HG03354 (cell line): ENCODE measurements at regions not wholly inside any gene's neighbourhood (a gene's known extent, or its start where the extent isn't known, plus 50 kb on each side); places are given as distances from the start of the nearest gene placed in this dataset.

Experiments used
- ATAC-seq: cut with Tn5 transposase; IDR thresholded peaks from one replicate; pipeline ENCODE4 v1.9.1; 2021; ENCODE audit warnings: mild to moderate bottlenecking; ENCODE audit not compliant: unreplicated experiment, poor library complexity, severe bottlenecking

DNA sequence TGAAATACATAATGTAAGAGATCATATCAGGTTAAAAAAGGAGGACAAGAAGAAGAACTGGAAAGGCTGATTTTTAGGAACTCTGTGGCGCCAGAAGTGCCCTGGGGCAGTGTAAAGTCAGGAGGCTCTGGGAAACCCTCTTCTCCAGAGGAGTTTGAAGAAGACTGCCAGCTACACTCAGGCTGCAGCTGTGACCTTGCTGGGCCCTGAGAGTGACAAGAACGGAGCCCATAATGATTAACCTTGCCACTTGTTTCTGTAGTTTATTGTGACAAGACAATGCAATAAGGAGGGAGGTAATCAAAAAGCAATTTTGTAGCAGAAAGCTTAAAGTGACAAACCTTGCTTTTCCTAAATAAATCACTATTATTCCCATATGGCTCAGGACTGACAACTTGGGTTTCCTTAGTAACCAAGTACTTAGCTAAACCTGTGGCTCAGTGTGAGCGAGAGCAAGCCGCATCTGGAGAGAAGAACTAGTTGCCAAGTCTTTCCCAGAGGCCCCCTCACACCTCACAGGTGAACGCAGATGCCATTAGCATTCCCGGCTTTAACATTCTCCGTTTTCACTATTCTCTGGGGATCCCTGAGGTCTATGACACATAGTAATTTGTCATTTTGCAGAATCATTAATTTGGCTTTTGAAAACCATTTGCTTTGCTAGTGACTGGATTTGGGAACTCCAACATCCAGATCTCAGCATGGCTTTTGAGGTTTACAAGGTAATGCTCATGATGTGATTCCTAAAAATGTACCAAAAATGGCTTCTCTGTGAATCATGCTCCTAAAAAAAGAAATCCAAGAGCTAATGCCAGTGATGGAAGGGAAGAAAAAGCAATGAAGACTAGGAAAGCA lies 115.9 kb downstream of the OMA1 start:
- no peak for ATAC-seq

DNA sequence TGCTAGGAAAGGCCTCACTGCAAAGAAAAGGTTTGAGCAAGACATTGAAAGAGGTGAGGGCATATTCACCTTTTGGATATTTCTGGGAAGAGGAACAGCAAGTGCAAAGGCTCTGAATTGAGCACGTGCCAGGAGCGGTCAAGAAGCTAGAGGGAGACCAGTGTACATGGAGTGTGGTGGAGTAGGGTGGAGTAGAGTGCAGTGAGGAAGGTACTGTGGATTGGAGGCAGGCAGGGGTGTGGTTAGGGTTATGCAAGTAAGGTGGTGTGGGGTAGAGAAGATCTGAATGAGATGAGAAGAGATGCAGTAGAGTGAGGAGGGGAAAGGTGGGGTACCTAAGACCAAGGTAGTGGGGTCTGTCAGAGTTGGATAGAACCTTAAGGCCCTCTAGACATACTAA lies 119.6 kb downstream of the OMA1 start:
- ATAC-seq, result no peak

DNA sequence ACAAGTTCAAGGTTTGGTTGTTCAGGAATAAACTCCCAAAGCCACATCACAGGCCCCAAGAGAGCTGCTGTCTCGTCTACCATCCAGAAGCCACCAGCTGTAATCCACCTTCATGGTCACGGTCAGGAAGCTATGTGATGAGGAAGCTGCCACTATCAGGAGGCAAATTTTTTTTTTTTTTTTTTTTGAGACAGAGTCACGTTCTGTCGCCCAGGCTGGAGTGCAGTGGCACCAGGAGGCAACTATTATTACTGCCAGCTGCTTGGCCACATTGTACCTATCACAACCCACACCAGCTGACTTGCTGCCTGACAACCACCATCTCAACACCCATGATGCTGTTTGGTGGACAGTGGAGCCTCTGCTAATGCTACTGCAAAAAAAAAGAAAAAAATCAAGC lies 124.1 kb downstream of the OMA1 start:
- no peak for ATAC-seq

DNA sequence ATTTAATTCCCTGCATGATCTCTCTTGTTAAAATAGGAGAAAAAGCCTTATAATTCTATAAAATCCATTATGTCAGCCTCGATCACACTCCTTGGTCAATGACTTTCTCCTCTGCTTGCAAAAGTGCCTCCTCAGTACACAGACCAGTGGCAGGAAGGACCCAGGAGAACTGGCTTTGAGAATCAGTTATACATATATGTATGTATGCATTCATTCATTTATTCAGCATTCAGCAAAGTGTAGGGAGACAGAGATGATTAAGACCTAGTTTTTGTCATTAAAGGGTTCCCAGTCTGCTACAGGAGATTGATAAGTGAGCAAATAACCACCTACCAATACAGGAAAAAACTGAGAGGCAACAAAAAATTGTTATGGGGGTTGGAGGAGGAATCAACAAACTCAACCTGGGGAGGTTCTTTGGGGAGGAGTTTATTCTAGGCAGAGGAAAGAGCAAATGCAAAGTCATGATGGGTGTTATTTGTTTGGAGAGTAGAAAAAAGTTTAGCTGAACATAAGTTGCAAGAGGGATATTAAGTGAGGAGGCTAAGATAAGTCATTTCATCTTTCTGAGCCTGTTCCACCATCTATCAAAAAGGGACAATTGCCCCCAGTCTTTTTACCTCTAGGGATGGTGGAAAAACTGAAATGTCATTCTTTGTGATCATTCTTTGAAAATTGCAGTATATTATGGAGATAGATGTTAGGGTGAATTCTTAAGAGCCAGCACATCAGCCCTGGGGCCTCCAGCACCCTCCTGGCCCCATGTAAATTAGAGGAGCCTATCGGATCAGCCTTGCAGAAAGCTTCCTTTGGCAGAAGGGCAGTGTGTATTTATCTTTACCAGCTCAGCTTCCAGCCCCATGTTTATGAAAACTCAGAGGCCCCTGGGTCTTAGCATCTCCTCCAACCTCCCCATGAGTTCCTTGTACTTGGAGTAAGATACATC lies 128.0 kb downstream of the OMA1 start:
- ATAC-seq, result no peak

DNA sequence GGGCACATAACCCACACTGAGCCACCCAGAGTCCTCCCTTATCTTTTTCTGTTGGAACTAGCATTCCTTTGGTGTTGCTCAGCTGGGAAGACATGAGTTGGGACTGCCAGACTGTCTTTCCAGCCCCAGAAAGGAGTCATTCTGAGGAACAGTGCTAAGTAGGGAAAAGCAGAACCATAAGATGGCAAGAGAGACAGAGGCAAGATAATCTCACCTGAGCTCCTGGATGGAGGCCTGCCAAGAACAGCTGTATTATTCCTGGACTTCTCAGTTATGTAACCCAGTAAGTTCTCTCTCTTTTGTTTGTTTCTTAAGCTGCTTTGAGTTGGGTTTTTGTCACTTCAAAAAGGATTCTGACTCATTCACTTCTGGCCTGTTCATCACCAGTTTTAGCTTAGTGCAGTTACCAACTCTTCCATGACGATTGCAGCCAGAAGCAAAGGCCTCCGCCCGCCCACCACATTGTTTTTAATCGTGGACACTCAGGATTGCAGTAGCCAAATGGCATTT lies 134.4 kb downstream of the OMA1 start:
- no peak for ATAC-seq

DNA sequence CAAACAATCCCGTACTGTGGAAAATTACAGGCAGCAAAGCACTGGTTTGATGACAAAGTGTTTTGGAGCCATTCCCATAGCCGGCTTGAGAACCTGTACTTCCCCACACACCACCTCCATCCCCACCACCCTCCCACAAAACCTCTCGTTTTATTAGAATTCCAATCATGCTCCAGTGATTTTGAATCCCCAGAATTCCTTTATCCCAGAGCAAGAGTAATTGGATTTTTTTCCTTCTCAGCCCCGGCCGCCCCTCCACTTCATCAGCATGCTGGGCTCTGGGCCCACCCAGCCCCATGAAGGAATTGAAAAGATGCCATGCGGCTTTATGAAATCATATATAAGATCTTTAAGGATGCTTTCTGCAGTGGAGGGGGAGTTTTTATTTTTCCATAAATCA lies 136.6 kb downstream of the OMA1 start:
- ATAC-seq, result no peak

DNA sequence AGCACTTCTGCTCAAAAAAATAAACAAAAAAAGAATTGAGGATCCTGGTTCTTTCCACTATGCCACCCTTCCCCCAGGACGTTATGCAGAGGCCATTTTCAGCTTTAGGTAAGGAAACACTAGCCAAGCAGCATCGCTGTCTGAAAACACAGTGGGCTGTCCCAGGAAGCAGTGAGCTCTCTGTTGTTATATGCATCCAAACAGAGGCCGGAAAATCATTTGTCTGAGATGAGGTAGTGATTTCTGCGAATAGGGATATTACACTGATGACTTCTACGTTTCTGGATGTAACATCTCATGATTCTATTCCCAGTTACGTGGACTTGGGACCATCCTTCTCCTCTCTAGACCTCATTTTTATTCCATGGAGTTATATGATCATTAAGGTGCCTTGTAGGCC lies 137.2 kb downstream of the OMA1 start:
- ATAC-seq, result no peak

DNA sequence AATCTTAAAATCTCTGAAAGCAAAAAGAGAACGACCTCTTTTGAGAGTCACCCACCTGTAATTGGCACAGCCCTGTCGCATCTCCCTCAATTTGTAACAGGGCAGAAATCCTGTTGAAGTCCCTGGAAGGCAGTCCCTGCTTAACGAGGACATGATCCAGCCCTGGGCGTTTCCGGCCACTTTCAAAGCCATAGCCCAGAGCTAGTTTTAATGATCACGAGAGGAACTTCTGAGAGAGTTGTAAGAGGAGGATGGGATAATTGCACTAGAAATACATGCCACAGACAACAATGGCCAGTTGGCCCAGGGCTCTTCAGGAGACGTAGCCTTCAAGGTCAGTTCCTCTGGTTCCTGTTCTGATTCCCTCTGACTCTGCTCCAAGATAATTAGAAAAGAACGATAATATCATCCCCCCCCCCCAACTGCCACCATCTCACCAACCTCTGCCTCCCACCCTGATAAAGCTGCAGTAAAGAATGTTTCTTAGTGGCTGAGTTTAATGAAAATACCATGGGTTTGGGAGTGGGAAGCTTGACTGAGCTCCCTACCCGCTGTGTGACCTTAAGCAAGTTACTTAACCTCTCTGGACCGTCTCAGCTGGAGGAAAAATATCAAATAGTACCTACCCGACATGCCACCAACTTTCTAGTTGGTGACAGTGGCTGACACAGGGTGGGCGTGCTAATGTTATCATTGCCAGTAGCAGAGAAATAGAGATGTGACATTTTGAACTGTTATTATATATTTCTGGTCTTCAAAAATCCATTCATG lies 140.0 kb downstream of the OMA1 start:
- ATAC-seq, result no peak

DNA sequence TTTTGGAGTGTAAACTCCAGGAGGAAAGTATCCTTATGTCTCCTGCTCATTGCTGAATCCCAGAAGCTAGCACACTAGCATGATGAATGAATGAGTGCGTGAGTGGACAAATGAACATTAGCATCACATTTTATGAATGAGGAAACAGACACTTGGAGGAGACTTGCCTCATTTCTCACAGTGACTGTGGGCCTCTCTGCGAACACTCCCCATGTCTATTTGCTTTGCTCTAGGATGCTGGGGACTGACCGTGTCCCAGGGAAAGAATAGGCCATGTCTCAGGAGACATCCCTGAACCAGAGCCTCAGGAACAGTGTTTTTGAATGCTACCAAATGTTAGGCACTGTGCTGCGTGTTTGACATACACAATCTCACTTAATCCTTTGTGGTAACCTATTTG lies 140.9 kb downstream of the OMA1 start:
- ATAC-seq, result no peak

DNA sequence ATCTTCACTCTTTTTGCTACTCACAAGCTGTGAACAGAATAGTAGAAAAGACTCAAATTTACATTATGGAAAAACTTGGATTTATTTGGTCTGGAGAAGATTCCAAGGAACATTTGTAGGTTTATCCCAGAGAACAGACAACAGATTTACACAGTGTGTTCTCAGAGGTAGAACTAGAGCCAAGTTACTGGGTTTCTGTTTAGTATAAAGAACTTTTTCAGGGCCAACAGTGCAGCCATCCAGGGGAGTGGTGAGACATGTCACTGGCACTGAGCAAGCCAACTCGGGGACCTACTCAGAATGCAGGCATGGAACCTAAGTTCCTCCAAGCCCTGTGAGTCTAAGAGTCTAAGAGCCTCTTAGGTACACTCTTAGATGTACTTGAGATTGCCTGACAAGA lies 142.6 kb downstream of the OMA1 start:
- no peak for ATAC-seq

DNA sequence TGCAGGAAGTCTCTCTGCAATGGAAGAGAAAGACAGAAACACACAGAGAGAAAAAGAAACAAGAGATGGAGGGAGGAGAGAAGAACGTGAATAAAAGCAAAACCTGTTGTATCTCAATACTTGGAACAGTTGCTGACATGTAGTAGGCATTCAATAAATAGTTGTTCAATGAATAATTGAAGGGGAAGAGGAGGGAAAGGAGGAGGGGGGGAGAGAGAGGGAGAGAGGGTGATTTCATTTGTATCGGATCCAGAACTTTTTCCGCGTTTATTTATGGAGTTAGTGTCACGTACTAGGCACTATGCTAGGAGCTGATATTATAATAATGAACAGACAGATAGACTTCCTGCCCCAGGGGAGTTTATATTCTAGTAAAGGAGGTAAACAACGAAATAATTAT lies 144.1 kb downstream of the OMA1 start:
- ATAC-seq, result no peak

DNA sequence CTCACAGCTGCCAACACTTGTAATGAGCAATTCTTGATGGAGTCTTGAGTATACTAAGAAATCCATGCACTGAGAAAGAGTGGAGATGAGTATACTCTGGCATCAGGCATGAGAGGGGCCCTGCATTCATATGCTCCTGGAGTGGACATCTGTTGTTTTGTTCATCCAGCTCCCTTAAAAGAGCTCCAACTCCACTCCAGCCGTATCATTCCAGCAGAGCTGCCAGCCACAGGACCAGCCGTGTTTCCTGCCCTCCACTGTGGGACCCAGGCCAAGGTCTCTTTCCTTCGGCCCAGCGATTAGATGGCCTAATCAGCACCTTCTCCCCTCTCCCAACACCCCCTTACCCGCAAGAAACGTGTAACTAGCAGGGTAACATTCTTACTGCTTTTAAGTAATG lies 144.5 kb downstream of the OMA1 start:
- no peak for ATAC-seq

DNA sequence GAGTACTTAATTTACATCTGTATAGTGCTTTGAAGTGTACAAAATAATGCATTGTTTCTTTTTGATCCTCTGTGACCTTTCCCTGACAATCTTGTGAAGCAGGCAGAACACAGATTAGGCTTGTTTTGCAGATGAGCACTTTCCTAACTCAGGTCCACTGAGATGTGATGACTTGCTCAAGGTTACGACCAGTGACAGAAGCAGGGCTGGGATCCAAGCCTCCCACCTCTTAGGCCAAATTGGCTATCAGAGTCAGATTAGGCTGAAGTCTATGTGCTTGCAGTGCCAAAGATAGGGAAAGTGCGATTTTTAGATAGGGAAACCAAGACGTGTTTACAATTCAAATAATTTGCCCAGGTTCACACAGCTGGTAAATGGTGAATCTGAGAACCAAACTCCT lies 147.3 kb downstream of the OMA1 start:
- ATAC-seq, result no peak

DNA sequence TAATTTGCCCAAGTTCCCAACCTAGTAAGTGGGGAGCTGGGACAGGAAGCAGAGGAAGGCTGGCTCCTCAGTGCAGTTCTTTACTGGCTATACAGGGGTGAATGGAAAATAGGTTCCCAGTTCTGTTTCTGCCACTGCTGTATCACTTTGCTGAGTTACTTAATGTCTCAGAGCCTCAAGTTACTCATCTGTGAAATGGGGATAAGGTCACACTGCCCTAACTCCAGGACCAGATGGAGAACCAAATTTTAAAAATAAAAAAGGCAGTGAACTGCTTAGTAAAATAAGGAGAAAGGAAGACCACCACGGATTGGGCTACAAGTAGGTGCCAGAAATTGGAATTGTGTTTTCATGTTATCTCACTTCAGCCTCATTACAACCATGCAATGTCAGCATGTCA lies 147.8 kb downstream of the OMA1 start:
- no peak for ATAC-seq

DNA sequence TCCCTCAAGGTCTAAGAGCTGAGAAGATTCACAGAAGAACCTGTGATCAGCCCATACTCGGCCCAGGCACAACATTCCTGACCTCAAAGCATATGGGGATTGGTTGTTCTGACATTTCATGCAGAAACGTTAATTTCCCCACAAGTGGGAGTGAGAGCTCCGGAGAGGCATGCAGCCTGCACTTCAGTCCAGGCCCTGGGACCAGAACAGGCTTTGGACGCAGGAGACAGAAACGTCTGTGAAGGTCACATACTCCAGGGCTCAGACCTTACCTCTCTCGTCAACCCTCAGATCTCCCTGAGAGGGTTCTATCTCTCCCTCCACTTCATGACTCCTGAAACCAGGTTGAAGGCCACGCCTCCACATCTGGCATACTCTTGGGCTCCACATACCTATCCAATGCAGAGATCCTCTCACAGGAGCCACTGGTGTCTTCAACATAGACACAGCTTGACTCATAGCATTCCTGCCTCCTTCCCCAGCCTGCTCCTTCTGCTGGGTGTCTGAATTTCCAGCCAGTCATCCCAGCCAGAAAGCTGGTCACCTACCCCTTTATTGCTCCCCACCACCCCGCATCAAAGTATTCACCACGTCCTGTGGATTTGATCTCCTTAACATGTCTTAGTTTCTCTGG lies 149.2 kb downstream of the OMA1 start:
- ATAC-seq, result no peak

DNA sequence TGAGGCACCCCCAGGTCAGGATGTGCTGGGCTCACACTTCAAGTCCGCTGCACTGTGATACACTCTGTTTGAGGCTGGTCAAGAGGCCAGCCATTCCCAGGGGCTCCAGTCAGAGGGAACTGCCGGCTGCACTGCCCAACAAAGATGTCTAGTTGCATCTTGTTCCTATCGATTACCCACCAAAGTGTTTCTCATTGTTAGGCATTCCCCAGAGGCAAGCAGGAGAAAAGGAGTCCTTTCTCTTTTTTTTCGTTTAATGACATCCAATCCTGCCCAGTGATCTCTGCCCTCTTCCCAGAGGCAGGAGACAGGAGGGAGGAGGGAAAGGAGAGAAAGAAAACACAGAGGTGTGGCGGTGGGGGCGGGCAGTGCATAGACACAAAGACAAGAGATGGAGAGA lies 150.4 kb downstream of the OMA1 start:
- no peak for ATAC-seq

DNA sequence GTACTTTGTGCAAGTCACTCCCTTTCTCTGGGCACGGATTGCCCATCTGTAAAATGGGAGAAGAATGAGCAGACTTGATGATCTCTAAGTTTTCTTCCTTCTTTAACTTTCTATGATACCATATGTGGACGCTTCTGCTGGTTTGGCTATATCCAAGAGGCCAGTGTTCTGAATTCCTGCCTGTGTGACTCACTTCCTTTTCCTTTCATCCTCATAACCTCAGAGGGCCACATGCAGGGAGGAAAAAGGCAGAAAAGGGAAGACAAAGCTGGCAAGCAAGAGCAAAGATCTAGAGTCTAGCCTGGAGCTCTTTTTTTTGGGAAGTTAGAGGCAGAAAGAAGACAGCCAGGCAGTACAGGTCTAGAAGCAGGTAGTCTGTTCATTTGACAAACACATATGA lies 151.2 kb downstream of the OMA1 start:
- no peak for ATAC-seq

DNA sequence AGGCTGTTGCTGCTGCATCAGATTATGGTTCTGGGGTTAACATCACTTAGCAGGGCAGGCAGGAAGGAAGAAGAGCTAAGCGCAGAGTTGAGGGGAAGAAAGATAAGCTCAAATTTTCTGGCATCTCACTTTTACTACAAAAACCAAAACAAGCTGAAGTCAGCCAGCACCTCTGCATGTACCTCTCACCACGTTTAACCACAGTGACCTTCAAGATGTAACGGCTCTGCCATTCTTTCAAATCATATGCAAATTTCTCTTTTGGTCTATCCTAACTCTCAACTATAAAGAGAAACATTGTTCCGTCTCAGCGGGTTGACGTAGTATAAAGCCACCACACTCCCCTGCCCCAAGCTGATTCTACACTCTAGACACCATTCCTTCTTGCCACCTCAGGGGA lies 154.4 kb downstream of the OMA1 start:
- ATAC-seq, result no peak

DNA sequence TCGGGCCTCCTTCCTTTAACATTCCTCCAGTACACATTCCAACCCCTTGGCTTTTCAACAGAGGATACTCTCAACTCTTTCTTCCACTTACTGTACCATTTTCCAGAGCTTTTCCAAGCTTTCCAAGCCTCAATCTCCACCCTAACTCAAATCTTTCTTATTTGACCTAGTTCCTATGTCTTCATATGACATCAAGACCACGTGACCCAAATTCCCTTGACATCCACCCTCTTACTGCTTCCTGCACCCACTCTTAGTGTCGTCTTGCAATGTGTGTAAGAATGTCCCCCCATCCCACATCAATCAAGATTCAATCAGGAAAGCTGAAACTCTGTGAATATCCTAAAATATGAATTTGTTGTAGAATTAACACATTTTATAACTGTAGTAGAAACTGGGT lies 155.0 kb downstream of the OMA1 start:
- no peak for ATAC-seq

DNA sequence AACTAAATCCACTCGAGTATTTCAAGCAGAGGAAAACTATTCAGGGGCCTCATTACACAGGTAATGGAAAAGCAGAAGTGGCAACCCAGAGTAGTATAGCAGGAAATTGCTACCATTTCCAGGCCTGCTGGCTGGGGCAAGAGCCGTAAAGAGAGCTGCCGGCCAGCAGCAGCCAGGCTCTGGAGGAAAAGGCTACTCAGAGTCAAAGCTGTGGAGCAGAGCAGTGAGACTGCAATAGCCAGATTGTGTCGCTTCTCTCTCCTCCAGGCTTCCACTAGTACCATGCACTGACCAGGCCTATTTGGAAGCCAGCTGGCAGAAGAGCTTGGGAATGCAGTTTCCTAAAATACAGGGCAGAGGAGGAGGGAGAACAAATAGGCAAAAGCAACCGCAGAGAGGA lies 155.5 kb downstream of the OMA1 start:
- ATAC-seq, result no peak
